Stomach smooth muscle (tissue), 2 donors: ENCODE measurements at regions not wholly inside any gene's neighbourhood (a gene's known extent, or its start where the extent isn't known, plus 50 kb on each side); places are given as distances from the start of the nearest gene placed in this dataset.
"Not testable (repeated sequence)": the region's sequence is repeated elsewhere in the genome, so short reads cannot be mapped to it uniquely, and the experiment has no call there.

ENCODE experiments used
- H3K27ac ChIP-seq: one replicate; pipeline ENCODE4 v1.7.0; 2013; ENCODE audit warnings: mild to moderate bottlenecking, low read length, inconsistent platforms
- H3K27me3 ChIP-seq, 2 donors: one replicate each; pipeline ENCODE4 v1.7.0; 2013; ENCODE audit warnings: low read length in 2 of 2; ENCODE audit not compliant: insufficient read depth in 2 of 2, control insufficient read depth in 1 of 2
- H3K36me3 ChIP-seq, 2 donors: one replicate each; pipeline ENCODE4 v1.7.0; 2013; ENCODE audit warnings: low read length in 2 of 2; ENCODE audit not compliant: control insufficient read depth in 2 of 2, insufficient read depth in 2 of 2
- H3K4me1 ChIP-seq: one replicate; pipeline ENCODE4 v1.7.0; 2013; ENCODE audit warnings: low read length; ENCODE audit not compliant: control insufficient read depth, insufficient read depth
- H3K4me3 ChIP-seq, 2 donors: one replicate each; pipeline ENCODE4 v1.7.0; 2013; ENCODE audit warnings: low read length in 2 of 2
- H3K9ac ChIP-seq, 2 donors: one replicate each; pipeline ENCODE4 v1.7.0; 2013; ENCODE audit warnings: low read length in 2 of 2, mild to moderate bottlenecking in 1 of 2
- H3K9me3 ChIP-seq, 2 donors: one replicate each; pipeline ENCODE4 v1.7.0; 2013; ENCODE audit warnings: low read length in 2 of 2; ENCODE audit not compliant: control insufficient read depth in 2 of 2
- donor health status: healthy.
- donor health status: Pancreatic carcinoma.

- no peak overlapping the region for H3K9ac ChIP-seq
- no peak overlapping the region for H3K4me3 ChIP-seq
- no peaks in the 10 kb centered on the region for H3K4me1 ChIP-seq
- H3K27me3 ChIP-seq, result no peaks in the 10 kb centered on the region
- H3K36me3 ChIP-seq, result no peaks in the 10 kb centered on the region
- H3K9me3 ChIP-seq, result no peaks in the 10 kb centered on the region
- no peak overlapping the region for H3K27ac ChIP-seq
Observed at GRCh38 chr7:106731187-106731586, 70.2 kb upstream of the CCDC71L start.

- Histone ChIP-seq H3K9ac (no peak overlapping the region), H3K27ac (no peak overlapping the region), H3K27me3 (no peaks in the 10 kb centered on the region), H3K4me1 (no peaks in the 10 kb centered on the region), H3K4me3 (no peak overlapping the region), H3K9me3 (no peaks in the 10 kb centered on the region), H3K36me3 (no peaks in the 10 kb centered on the region)
Observed at GRCh38 chr7:106731646-106732444, 70.9 kb upstream of the CCDC71L start.

GRCh38 chr7:106735637-106736036 is 74.7 kb upstream of the CCDC71L start:
- H3K36me3 ChIP-seq, result no peaks in the 10 kb centered on the region
- H3K4me1 ChIP-seq, result no peaks in the 10 kb centered on the region
- H3K9ac ChIP-seq, result no peak overlapping the region
- no peaks in the 10 kb centered on the region for H3K9me3 ChIP-seq
- no peaks in the 10 kb centered on the region for H3K27me3 ChIP-seq
- H3K27ac ChIP-seq, result no peak overlapping the region
- H3K4me3 ChIP-seq, result no peak overlapping the region

- Histone ChIP-seq H3K27ac (no peak overlapping the region), H3K4me3 (no peak overlapping the region), H3K36me3 (no peaks in the 10 kb centered on the region), H3K9ac (no peak overlapping the region), H3K4me1 (no peaks in the 10 kb centered on the region), H3K9me3 (no peaks in the 10 kb centered on the region), H3K27me3 (no peaks in the 10 kb centered on the region)
Observed at GRCh38 chr7:106736123-106736507, 75.2 kb upstream of the CCDC71L start.

- Histone ChIP-seq H3K9me3 (no peaks in the 10 kb centered on the region), H3K27me3 (no peaks in the 10 kb centered on the region), H3K9ac (peak overlapping the region in 1 of 2 donors; percentile 31), H3K27ac (no peak overlapping the region), H3K4me3 (no peak overlapping the region), H3K4me1 (no peaks in the 10 kb centered on the region), H3K36me3 (no peaks in the 10 kb centered on the region)
Observed at GRCh38 chr7:106736508-106737201, 75.7 kb upstream of the CCDC71L start.

GRCh38 chr7:106737202-106737562 is 76.2 kb upstream of the CCDC71L start:
- H3K27ac ChIP-seq, result no peak overlapping the region

GRCh38 chr7:106740806-106741205 is 79.8 kb upstream of the CCDC71L start:
- H3K27ac ChIP-seq, result no peak overlapping the region
- H3K4me1 ChIP-seq, result no peaks in the 10 kb centered on the region
- no peak overlapping the region for H3K9ac ChIP-seq
- H3K4me3 ChIP-seq, result no peak overlapping the region
- H3K36me3 ChIP-seq, result no peaks in the 10 kb centered on the region
- H3K9me3 ChIP-seq, result no peaks in the 10 kb centered on the region
- H3K27me3 ChIP-seq, result no peaks in the 10 kb centered on the region

More at GRCh38 chr7:106737202-106737562, 76.2 kb upstream of the CCDC71L start:
- Histone ChIP-seq H3K4me1 (no peaks in the 10 kb centered on the region), H3K9ac (no peak overlapping the region), H3K36me3 (no peaks in the 10 kb centered on the region), H3K9me3 (no peaks in the 10 kb centered on the region), H3K27me3 (no peaks in the 10 kb centered on the region), H3K4me3 (no peak overlapping the region)

GRCh38 chr7:106744563-106745091 is 83.7 kb upstream of the CCDC71L start:
- no peak overlapping the region for H3K27ac ChIP-seq
- H3K9me3 ChIP-seq, result no peaks in the 10 kb centered on the region
- H3K9ac ChIP-seq, result no peak overlapping the region
- H3K4me3 ChIP-seq, result no peak overlapping the region
- H3K36me3 ChIP-seq, result no peaks in the 10 kb centered on the region
- no peaks in the 10 kb centered on the region for H3K4me1 ChIP-seq
- H3K27me3 ChIP-seq, result no peaks in the 10 kb centered on the region

GRCh38 chr7:106747301-106747700 is 86.3 kb upstream of the CCDC71L start:
- H3K27ac ChIP-seq, H3K27me3 ChIP-seq, H3K4me3 ChIP-seq: not testable (repeated sequence)

GRCh38 chr7:106747804-106748203 is 86.8 kb upstream of the CCDC71L start:
- H3K9ac ChIP-seq, result no peak overlapping the region
- no peaks in the 10 kb centered on the region for H3K9me3 ChIP-seq
- no peaks in the 10 kb centered on the region for H3K4me1 ChIP-seq
- H3K27me3 ChIP-seq, result no peaks in the 10 kb centered on the region
- no peak overlapping the region for H3K27ac ChIP-seq
- no peaks in the 10 kb centered on the region for H3K36me3 ChIP-seq
- H3K4me3 ChIP-seq, result no peak overlapping the region

More at GRCh38 chr7:106747301-106747700, 86.3 kb upstream of the CCDC71L start:
- not testable (repeated sequence) for H3K9me3 ChIP-seq, H3K4me1 ChIP-seq, H3K36me3 ChIP-seq, H3K9ac ChIP-seq

- Histone ChIP-seq H3K27me3 (no peaks in the 10 kb centered on the region), H3K9me3 (peaks cover 0 to 2% of the 10 kb centered on the region in 2 donors), H3K27ac (no peak overlapping the region), H3K36me3 (no peaks in the 10 kb centered on the region), H3K9ac (no peak overlapping the region), H3K4me3 (no peak overlapping the region), H3K4me1 (no peaks in the 10 kb centered on the region)
Observed at GRCh38 chr7:106749165-106749564, 88.2 kb upstream of the CCDC71L start.
